ENCODE measurements at regions not wholly inside any gene's neighbourhood (a gene's known extent, or its start where the extent isn't known, plus 50 kb on each side); places are given as distances from the start of the nearest gene placed in this dataset.

GRCh38 chr13:111556496-111556895 is 236.1 kb downstream of the TEX29 start:
- DNase-seq (ENCODE audit: low spot score) = no peak
- no peak for TF ChIP-seq CTCF (IDR thresholded peaks at IDR 0.05; ENCODE audit: extremely low read depth, missing control alignments)

- DNase-seq (ENCODE audit: low spot score) = no peak
- TF ChIP-seq CTCF (IDR thresholded peaks at IDR 0.05; ENCODE audit: extremely low read depth, missing control alignments) = no peak
Observed at GRCh38 chr13:111557921-111558699, 237.7 kb downstream of the TEX29 start.

DNA sequence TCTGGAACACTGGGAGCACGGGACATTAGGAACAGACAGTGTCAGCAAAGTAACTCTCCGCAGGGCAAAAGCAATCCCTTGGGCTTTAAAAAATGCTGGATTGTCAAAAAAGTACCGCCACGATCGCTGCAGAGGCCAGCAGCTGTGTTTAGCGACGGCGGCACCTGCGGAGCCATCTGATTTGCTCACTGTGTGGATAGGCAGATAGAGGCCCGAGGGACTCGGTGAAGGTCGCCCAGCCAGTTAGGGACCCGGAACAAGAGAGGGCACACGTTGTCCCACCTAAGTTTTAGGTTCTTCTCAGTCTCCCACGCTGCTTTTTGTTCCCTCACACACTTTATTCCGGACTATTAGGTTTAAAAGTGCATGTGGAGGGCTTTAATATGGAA is 238.3 kb downstream of the TEX29 start:
- DNase-seq (ENCODE audit: low spot score) = no peak
- TF ChIP-seq CTCF (IDR thresholded peaks at IDR 0.05; ENCODE audit: extremely low read depth, missing control alignments) = no peak

DNA sequence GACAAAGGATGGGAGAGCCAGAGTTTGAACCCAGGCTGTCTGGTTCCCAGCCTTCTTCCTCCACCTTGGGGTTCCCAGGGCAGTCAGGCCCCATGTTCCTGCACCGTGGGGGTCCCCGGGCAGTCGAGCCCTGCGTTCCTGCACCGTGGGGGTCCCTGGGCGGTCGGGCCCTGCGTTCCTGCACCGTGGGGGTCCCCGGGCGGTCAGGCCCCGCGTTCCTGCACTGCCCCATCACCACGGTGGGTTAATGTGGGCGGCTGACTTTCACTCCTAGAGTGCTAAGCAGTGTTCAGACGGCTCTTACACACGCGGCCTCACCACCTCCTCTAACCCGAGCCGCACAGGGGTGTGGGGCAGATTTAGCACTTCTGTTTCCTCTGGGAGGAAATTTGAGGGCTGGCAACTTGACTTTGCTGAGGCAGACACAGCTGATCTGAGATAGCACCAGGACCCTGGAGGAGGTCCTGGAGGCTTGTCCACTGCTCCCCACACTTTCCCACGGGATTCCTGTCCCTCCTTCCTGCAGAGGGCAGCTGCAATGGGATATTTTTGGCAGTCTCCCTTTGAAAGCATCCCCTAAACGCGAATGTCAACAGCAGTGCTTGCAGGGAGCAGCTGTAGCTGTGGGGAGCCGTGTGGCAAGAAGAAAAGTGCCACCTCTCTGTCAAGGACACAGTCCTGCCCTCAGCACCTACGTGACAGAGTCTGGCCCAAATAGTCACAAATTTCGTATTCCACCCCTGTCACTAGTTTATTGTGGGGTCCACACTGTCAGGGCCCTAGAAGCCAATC is 239.4 kb downstream of the TEX29 start:
- TF ChIP-seq CTCF (IDR thresholded peaks at IDR 0.05; ENCODE audit: extremely low read depth, missing control alignments) = no peak

GRCh38 chr13:111561091-111561781 is 240.8 kb downstream of the TEX29 start:
- DNase-seq (ENCODE audit: low spot score) = no peak
- no peak for TF ChIP-seq CTCF (IDR thresholded peaks at IDR 0.05; ENCODE audit: extremely low read depth, missing control alignments)

More for the DNA sequence above, 239.4 kb downstream of the TEX29 start:
- no peak for DNase-seq (ENCODE audit: low spot score)

DNA sequence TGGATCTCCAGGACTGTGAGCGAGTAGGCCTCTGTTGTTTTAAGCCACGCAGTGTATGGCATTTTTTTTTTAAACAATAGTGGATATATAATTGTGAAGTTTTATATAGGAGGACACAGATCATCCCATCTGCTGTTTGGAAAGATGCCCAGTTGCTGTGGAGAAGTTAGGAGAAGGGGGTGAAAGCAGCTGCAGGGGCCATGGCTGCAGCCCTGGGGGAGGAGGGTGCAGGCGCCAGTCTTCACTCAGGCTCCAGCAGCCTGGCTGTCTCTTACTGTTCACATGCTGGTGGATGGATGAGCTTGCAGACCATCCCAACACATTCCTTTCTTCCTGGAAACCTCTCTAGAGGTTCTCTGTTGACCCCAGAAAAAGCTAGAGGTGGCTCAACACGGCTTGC is 242.3 kb downstream of the TEX29 start:
- no peak for TF ChIP-seq CTCF (IDR thresholded peaks at IDR 0.05; ENCODE audit: extremely low read depth, missing control alignments)
- DNase-seq (ENCODE audit: low spot score) = no peak

- DNase-seq (ENCODE audit: low spot score) = no peak
- TF ChIP-seq CTCF (IDR thresholded peaks at IDR 0.05; ENCODE audit: extremely low read depth, missing control alignments) = no peak
Observed at GRCh38 chr13:111564606-111565005, 244.2 kb downstream of the TEX29 start.
